ENCODE measurements at regions not wholly inside any gene's neighbourhood (a gene's known extent, or its start where the extent isn't known, plus 50 kb on each side); places are given as distances from the start of the nearest gene placed in this dataset.

GRCh38 chr18:56402872-56403516, 235.4 kb downstream of the TXNL1 start:
- ATAC-seq (replicated peaks) (no peak), DNase-seq (no peak)
- Mint-ChIP-seq H3K4me3 (no peak overlapping the region), H3K36me3 (no peaks in the 10 kb centered on the region), H3K27ac (no peak overlapping the region), H3K4me1 (no peaks in the 10 kb centered on the region), H3K27me3 (peaks cover 0 to 6% of the 10 kb centered on the region in 2 donors), H3K9me3 (no peaks in the 10 kb centered on the region)

DNA sequence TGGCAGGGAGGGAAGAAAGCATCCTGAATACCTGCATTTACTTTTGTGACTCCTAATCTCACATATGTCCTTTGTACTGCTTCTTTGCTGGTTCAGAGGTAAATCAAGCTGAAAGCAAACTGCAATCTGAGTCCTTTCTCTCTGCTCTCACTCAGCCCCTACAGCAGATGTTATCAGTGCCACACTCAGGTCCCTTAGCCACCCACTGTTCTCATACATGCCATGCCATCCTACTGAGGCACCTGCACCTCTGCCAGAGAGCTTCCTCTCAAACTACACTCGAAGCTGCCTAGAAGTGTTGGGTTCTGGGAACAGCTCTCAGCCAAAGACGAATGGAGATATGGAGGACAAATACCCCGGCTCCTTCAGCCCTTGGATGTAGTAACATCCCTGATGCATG, 244.5 kb downstream of the TXNL1 start:
- Mint-ChIP-seq H3K27me3 (no peaks in the 10 kb centered on the region), H3K27ac (no peak overlapping the region), H3K9me3 (no peaks in the 10 kb centered on the region), H3K36me3 (no peaks in the 10 kb centered on the region), H3K4me1 (no peaks in the 10 kb centered on the region), H3K4me3 (no peak overlapping the region)
- no peak for DNase-seq
- ATAC-seq (replicated peaks): no peak

DNA sequence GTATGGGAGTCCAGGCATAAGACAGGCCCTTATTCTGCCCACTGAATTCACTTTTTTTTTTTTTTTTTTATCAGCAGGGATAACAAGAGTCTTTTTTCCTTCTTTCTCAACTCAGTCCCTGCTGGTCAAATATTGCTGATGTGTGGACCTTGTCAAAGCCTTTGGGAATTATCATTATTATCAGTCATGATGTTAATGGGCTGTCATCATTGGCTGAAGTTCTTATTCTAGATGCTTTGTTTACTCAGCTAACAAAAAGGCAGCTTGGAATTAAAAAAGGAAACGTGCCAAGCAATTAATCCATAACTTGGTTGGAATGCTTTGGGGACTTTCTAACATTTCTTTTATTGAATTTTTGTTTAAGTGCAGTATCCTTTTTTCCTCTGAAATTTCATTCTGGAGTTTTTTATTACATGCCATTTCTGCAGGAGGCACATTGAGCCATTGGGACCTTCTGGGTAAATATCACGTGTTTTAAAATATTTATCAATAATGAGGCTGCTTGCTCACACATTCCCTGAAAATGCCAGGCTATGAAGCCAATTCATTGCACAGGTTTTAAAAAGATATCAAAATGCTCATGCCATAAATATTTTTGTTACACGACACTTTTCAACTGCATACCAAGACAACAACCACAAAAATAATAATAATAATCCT, 246.3 kb downstream of the TXNL1 start:
- H3K36me3 Mint-ChIP-seq: no peaks in the 10 kb centered on the region
- no peak for ATAC-seq (replicated peaks)

DNA sequence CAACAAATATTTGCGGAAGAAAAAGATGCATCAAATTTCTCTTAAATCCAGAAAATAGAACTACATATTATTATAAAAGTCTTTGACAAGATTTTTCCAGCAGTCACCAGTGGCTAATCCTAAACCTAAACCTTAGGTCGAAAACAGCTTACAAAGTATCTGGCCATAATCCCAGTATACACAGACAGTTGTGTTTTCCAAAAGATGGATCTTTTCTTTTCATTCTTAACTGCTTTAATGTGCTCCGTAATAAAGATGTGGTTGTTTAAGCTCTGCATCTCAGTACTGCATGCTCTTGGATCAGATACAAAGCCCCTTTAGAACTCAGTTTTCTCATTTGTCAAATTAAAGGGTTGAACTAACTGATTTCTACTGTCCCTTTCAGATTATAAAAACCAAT, 247.8 kb downstream of the TXNL1 start:
- no peaks in the 10 kb centered on the region for H3K27me3 Mint-ChIP-seq
- no peak for ATAC-seq (replicated peaks)
- H3K27ac Mint-ChIP-seq: no peak overlapping the region
- H3K4me3 Mint-ChIP-seq: no peak overlapping the region
- no peaks in the 10 kb centered on the region for H3K9me3 Mint-ChIP-seq
- DNase-seq: no peak
- no peaks in the 10 kb centered on the region for H3K4me1 Mint-ChIP-seq
- H3K36me3 Mint-ChIP-seq: no peaks in the 10 kb centered on the region

More for the DNA sequence above, 246.3 kb downstream of the TXNL1 start:
- no peaks in the 10 kb centered on the region for H3K9me3 Mint-ChIP-seq
- no peaks in the 10 kb centered on the region for H3K27me3 Mint-ChIP-seq
- H3K4me1 Mint-ChIP-seq: no peaks in the 10 kb centered on the region
- no peak overlapping the region for H3K27ac Mint-ChIP-seq
- DNase-seq: no peak
- H3K4me3 Mint-ChIP-seq: no peak overlapping the region

GRCh38 chr18:56389190-56389589, 249.2 kb downstream of the TXNL1 start:
- Mint-ChIP-seq H3K4me1 (no peaks in the 10 kb centered on the region), H3K36me3 (no peaks in the 10 kb centered on the region), H3K9me3 (no peaks in the 10 kb centered on the region), H3K4me3 (no peak overlapping the region), H3K27ac (no peak overlapping the region), H3K27me3 (no peaks in the 10 kb centered on the region)
- ATAC-seq (replicated peaks) (no peak), DNase-seq (no peak)

DNA sequence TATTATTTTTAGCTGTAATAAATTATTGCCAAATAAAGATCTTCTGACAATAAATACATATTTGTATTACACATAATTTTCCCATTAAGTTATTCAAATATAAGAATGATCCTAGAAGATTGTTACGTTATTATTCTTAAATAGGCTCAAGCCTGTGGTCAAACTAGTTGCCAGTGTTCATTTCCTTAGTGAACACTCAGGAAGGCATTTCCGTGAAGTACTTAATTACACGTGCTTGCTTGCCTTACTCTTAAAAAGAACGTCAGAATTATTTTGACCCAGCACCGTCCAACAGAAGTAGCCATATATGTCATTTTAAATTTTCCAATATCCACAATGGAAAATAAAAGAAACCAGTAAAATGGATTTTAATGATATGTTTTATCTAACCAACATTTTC, 249.8 kb downstream of the TXNL1 start:
- Mint-ChIP-seq H3K36me3 (no peaks in the 10 kb centered on the region), H3K27me3 (no peaks in the 10 kb centered on the region), H3K9me3 (no peaks in the 10 kb centered on the region), H3K27ac (no peak overlapping the region), H3K4me3 (no peak overlapping the region), H3K4me1 (no peaks in the 10 kb centered on the region)
- ATAC-seq (replicated peaks) (no peak), DNase-seq (no peak)

- H3K36me3 Mint-ChIP-seq: no peaks in the 10 kb centered on the region
- no peak overlapping the region for H3K4me3 Mint-ChIP-seq
- H3K9me3 Mint-ChIP-seq: no peaks in the 10 kb centered on the region
- DNase-seq (no peak), ATAC-seq (replicated peaks) (no peak)
- H3K27me3 Mint-ChIP-seq: no peaks in the 10 kb centered on the region
- H3K27ac Mint-ChIP-seq: no peak overlapping the region
- H3K4me1 Mint-ChIP-seq: no peaks in the 10 kb centered on the region
Observed at GRCh38 chr18:56386856-56387255, 251.5 kb downstream of the TXNL1 start.

- H3K27me3 Mint-ChIP-seq: no peaks in the 10 kb centered on the region
- H3K4me3 Mint-ChIP-seq: no peak overlapping the region
- H3K4me1 Mint-ChIP-seq: peaks cover 3 to 4% of the 10 kb centered on the region in 2 donors
- DNase-seq: no peak
- no peak for ATAC-seq (replicated peaks)
- no peaks in the 10 kb centered on the region for H3K9me3 Mint-ChIP-seq
- H3K36me3 Mint-ChIP-seq: no peaks in the 10 kb centered on the region
- H3K27ac Mint-ChIP-seq: no peak overlapping the region
Observed at GRCh38 chr18:56383349-56383748, 255.0 kb downstream of the TXNL1 start.

GRCh38 chr18:56382541-56382940, 255.9 kb downstream of the TXNL1 start:
- H3K4me3 Mint-ChIP-seq: no peak overlapping the region
- no peak overlapping the region for H3K27ac Mint-ChIP-seq
- no peaks in the 10 kb centered on the region for H3K36me3 Mint-ChIP-seq
- ATAC-seq (replicated peaks) (no peak), DNase-seq (no peak)
- peaks cover 3 to 4% of the 10 kb centered on the region in 2 donors for H3K4me1 Mint-ChIP-seq
- H3K27me3 Mint-ChIP-seq: no peaks in the 10 kb centered on the region
- no peaks in the 10 kb centered on the region for H3K9me3 Mint-ChIP-seq

- H3K9me3 Mint-ChIP-seq: no peaks in the 10 kb centered on the region
- no peaks in the 10 kb centered on the region for H3K27me3 Mint-ChIP-seq
- no peaks in the 10 kb centered on the region for H3K36me3 Mint-ChIP-seq
- H3K4me1 Mint-ChIP-seq: peaks cover 3 to 4% of the 10 kb centered on the region in 2 donors
- H3K27ac Mint-ChIP-seq: no peak overlapping the region
- H3K4me3 Mint-ChIP-seq: no peak overlapping the region
- DNase-seq (no peak), ATAC-seq (replicated peaks) (no peak)
Observed at GRCh38 chr18:56381196-56381595, 257.2 kb downstream of the TXNL1 start.

DNA sequence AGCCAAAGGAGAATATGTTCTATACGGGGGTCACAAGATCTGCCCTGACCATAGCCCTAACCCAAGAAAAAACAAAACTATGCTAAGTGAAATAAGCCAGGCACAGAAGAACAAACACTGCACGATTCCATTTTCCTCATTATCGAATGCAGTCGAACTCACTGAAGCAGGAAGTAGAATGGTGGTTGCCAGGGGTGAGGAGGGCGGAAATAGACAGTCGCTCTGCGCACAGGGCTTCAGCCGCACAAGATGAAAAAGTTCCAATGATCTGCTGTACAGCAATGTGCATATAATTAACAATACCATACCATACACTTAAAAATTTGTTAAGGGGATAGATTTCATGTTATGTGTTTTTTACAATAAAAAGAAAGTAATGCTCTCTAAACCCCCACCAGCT, 257.7 kb downstream of the TXNL1 start:
- Mint-ChIP-seq H3K36me3 (no peaks in the 10 kb centered on the region), H3K9me3 (no peaks in the 10 kb centered on the region), H3K27ac (no peak overlapping the region), H3K4me3 (no peak overlapping the region), H3K27me3 (no peaks in the 10 kb centered on the region), H3K4me1 (peaks cover 3 to 4% of the 10 kb centered on the region in 2 donors)
- ATAC-seq (replicated peaks): no peak
- DNase-seq: no peak

- no peaks in the 10 kb centered on the region for H3K27me3 Mint-ChIP-seq
Observed at GRCh38 chr18:56379256-56379655, 259.1 kb downstream of the TXNL1 start.

DNA sequence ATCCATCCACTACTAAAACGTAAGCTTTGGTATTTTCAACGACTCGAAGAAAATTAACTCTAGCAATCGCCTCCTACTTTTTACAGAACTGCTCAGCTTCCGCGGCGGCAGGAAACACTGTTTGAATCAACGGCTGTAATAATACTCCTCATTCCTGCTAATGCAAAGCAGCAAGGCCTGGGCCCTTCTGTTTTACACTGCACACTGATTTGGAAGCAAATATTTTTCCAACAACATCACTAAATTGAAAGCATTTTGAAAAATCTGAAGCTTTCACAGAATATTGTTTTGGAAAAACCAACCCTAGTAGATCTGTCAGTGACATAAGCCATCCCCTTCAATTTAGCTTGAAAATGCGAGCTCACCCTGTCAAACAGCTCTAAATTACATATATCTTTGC, 261.2 kb downstream of the TXNL1 start:
- H3K9me3 Mint-ChIP-seq: no peaks in the 10 kb centered on the region

More at GRCh38 chr18:56379256-56379655, 259.1 kb downstream of the TXNL1 start:
- Mint-ChIP-seq H3K4me3 (no peak overlapping the region), H3K36me3 (no peaks in the 10 kb centered on the region), H3K27ac (no peak overlapping the region), H3K4me1 (peaks cover 6 to 14% of the 10 kb centered on the region in 2 donors), H3K9me3 (no peaks in the 10 kb centered on the region)
- ATAC-seq (replicated peaks) (no peak), DNase-seq (no peak)

DNA sequence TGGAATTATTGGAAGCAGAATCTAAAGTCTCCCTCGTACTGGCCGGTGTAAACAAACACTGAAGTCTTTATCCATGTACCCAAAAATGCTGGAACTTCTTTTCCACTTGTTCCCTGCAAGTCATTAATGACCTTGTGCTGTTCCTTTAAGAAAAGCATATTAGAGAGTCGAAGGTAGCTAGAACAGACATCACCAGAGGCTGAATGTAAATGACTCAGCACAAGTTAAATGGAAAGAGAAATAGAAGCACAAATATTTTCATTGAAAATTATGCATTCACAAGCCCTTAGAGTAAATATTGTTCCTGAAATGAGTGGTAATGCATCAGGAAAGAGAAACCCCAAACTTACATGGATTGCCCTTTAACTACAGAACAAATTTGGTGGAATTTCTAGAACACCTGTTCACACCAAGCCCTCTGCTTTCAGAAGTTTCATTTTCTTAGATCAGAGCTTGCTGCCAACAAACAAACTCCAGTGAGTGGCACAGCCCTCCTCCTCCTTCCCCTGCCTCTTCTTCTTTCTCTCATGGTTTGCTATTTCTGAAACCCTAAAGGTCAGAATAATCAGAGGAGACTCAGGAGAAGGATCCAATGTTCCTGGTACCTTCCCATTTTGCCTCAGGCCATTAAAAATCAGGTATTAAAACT, 264.3 kb downstream of the TXNL1 start:
- H3K4me3 Mint-ChIP-seq: no peak overlapping the region
- H3K4me1 Mint-ChIP-seq: peaks cover 10 to 19% of the 10 kb centered on the region in 2 donors
- H3K27me3 Mint-ChIP-seq: no peaks in the 10 kb centered on the region
- H3K27ac Mint-ChIP-seq: peak overlapping the region; percentile 42
- DNase-seq (no peak), ATAC-seq (replicated peaks) (peak in 1 of 2 donors; percentile 44)
- H3K9me3 Mint-ChIP-seq: no peaks in the 10 kb centered on the region
- no peaks in the 10 kb centered on the region for H3K36me3 Mint-ChIP-seq

More for the DNA sequence above, 261.2 kb downstream of the TXNL1 start:
- Mint-ChIP-seq H3K4me3 (no peak overlapping the region), H3K27ac (no peak overlapping the region), H3K27me3 (no peaks in the 10 kb centered on the region), H3K36me3 (no peaks in the 10 kb centered on the region), H3K4me1 (peaks cover 10 to 19% of the 10 kb centered on the region in 2 donors)
- DNase-seq (no peak), ATAC-seq (replicated peaks) (no peak)

DNA sequence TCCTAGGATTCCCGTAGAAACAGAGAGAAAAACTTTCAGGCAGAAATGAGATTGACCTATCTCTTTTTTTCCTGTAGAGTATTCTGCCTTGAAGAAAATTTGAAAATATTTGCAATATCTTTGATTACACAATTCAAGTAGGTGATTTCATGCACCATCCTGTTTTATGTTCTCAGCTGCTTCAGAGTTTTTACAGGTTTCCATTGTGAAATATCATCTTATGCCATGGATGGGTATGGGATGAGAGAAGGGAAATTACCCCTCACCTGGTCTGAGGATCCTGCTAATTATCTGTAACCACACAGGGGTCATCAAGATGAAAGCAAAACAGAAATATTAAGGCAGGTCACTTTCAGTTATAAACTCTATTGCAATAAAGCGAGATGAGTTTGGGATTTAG, 264.8 kb downstream of the TXNL1 start:
- no peak overlapping the region for H3K27ac Mint-ChIP-seq
- no peaks in the 10 kb centered on the region for H3K36me3 Mint-ChIP-seq
- DNase-seq: no peak
- no peak overlapping the region for H3K4me3 Mint-ChIP-seq
- ATAC-seq (replicated peaks): no peak
- peaks cover 7 to 15% of the 10 kb centered on the region in 2 donors for H3K4me1 Mint-ChIP-seq
- H3K9me3 Mint-ChIP-seq: no peaks in the 10 kb centered on the region
- no peaks in the 10 kb centered on the region for H3K27me3 Mint-ChIP-seq

Data from stimulated activated naive B cell treated with anti-CD40 and anti-IgM and Interleukin-4, amounts not matched to agents 10 μg/mL and 1 μg/mL and 100 μg/mL, for 72 hours (primary cell).